Activated CD8-positive, alpha-beta memory T cell treated with anti-CD3 and anti-CD28 coated beads for 36 hours (primary cell): ENCODE measurements at regions not wholly inside any gene's neighbourhood (a gene's known extent, or its start where the extent isn't known, plus 50 kb on each side); places are given as distances from the start of the nearest gene placed in this dataset.

ENCODE experiments used
- CTCF ChIA-PET: fragments of 350-600 bp; sonication (Branson Sonifier 250); formaldehyde crosslinking; loops from one replicate; lab custom pipeline; 2021; ENCODE audit warnings: antibody characterized with exemption; lab: Charles Lee
- POLR2A ChIA-PET: fragments of 350-600 bp; sonication (Branson Sonifier 250); formaldehyde crosslinking; loops from one replicate; lab custom pipeline; 2021; ENCODE audit warnings: antibody characterized with exemption; lab: Charles Lee

- POLR2A ChIA-PET, result no interaction called here
Observed at GRCh38 chr12:73301530-73301929, 1029.4 kb downstream of the TRHDE start.

GRCh38 chr12:73307260-73307659 is 1035.1 kb downstream of the TRHDE start:
- ChIA-PET POLR2A (no interaction called here), CTCF (no interaction called here)

More at GRCh38 chr12:73301530-73301929, 1029.4 kb downstream of the TRHDE start:
- CTCF ChIA-PET, result no interaction called here

GRCh38 chr12:73308079-73308478 is 1035.9 kb downstream of the TRHDE start:
- CTCF ChIA-PET, result no interaction called here
- POLR2A ChIA-PET, result no interaction called here

GRCh38 chr12:73308747-73309146 is 1036.6 kb downstream of the TRHDE start:
- CTCF ChIA-PET, result no interaction called here
- POLR2A ChIA-PET, result no interaction called here

GRCh38 chr12:73321319-73321718 is 1049.1 kb downstream of the TRHDE start:
- POLR2A ChIA-PET, result no interaction called here
- CTCF ChIA-PET, result no interaction called here

GRCh38 chr12:73321776-73322175 is 1049.6 kb downstream of the TRHDE start:
- CTCF ChIA-PET, result no interaction called here
- POLR2A ChIA-PET, result no interaction called here

GRCh38 chr12:73330584-73331351 is 1058.6 kb downstream of the TRHDE start:
- ChIA-PET POLR2A (no interaction called here), CTCF (no interaction called here)

- CTCF ChIA-PET, result no interaction called here
- POLR2A ChIA-PET, result no interaction called here
Observed at GRCh38 chr12:73341559-73342247, 1069.5 kb downstream of the TRHDE start.

- CTCF ChIA-PET, result no interaction called here
Observed at GRCh38 chr12:73342733-73343132, 1070.6 kb downstream of the TRHDE start.

GRCh38 chr12:73352826-73353225 is 1080.7 kb downstream of the TRHDE start:
- CTCF ChIA-PET, result no interaction called here
- POLR2A ChIA-PET, result no interaction called here

More at GRCh38 chr12:73342733-73343132, 1070.6 kb downstream of the TRHDE start:
- POLR2A ChIA-PET, result no interaction called here

GRCh38 chr12:73361156-73361863 is 1089.1 kb downstream of the TRHDE start:
- CTCF ChIA-PET, result no interaction called here
- POLR2A ChIA-PET, result no interaction called here

- POLR2A ChIA-PET, result no interaction called here
- CTCF ChIA-PET, result no interaction called here
Observed at GRCh38 chr12:73361864-73362230, 1089.7 kb downstream of the TRHDE start.

GRCh38 chr12:73362666-73363065 is 1090.5 kb downstream of the TRHDE start:
- POLR2A ChIA-PET, result no interaction called here

GRCh38 chr12:73372856-73373255 is 1100.7 kb downstream of the TRHDE start:
- ChIA-PET POLR2A (no interaction called here), CTCF (no interaction called here)

More at GRCh38 chr12:73362666-73363065, 1090.5 kb downstream of the TRHDE start:
- CTCF ChIA-PET, result no interaction called here

GRCh38 chr12:73374360-73374759 is 1102.2 kb downstream of the TRHDE start:
- ChIA-PET CTCF (no interaction called here), POLR2A (no interaction called here)

GRCh38 chr12:73383584-73384222 is 1111.5 kb downstream of the TRHDE start:
- ChIA-PET CTCF (no interaction called here), POLR2A (no interaction called here)

- POLR2A ChIA-PET, result no interaction called here
- CTCF ChIA-PET, result no interaction called here
Observed at GRCh38 chr12:73384592-73384991, 1112.4 kb downstream of the TRHDE start.

GRCh38 chr12:73390261-73390660 is 1118.1 kb downstream of the TRHDE start:
- ChIA-PET CTCF (no interaction called here), POLR2A (no interaction called here)

GRCh38 chr12:73413051-73413450 is 1124.6 kb upstream of the ATXN7L3B start:
- POLR2A ChIA-PET, result no interaction called here
- CTCF ChIA-PET, result no interaction called here

- POLR2A ChIA-PET, result no interaction called here
- CTCF ChIA-PET, result no interaction called here
Observed at GRCh38 chr12:73413974-73414373, 1123.7 kb upstream of the ATXN7L3B start.
